ENCODE measurements at regions not wholly inside any gene's neighbourhood (a gene's known extent, or its start where the extent isn't known, plus 50 kb on each side); places are given as distances from the start of the nearest gene placed in this dataset.

- TF ChIP-seq POLR2A (IDR thresholded peaks at IDR 0.05; ENCODE audit: low read depth, low read length) (no peak), TAF1 (IDR thresholded peaks at IDR 0.05; ENCODE audit: borderline replicate concordance, low read depth, low read length) (no peak), POLR2AphosphoS5 (IDR thresholded peaks at IDR 0.05; ENCODE audit: low read depth, low read length) (no peak)
These were observed 105.3 kb upstream of the ACP3 start for GRCh38 chr3:132211896-132212295.
